ENCODE measurements at regions not wholly inside any gene's neighbourhood (a gene's known extent, or its start where the extent isn't known, plus 50 kb on each side); places are given as distances from the start of the nearest gene placed in this dataset.

GRCh38 chr2:52336951-52337350 is 1305.0 kb upstream of the NRXN1 start:
- Mint-ChIP-seq H3K36me3 (ENCODE audit: low read depth) (no peaks in the 10 kb centered on the region), H3K4me1 (peaks cover 41% of the 10 kb centered on the region), H3K27me3 (ENCODE audit: low read depth, poor library complexity) (peaks cover 3% of the 10 kb centered on the region), H3K27ac (no peak overlapping the region), H3K9me3 (no peaks in the 10 kb centered on the region), H3K4me3 (no peak overlapping the region)
- no peak for DNase-seq
- no peak for TF ChIP-seq CTCF (IDR thresholded peaks at IDR 0.05)

GRCh38 chr2:52335727-52336126 is 1303.8 kb upstream of the NRXN1 start:
- Mint-ChIP-seq H3K9me3 (no peaks in the 10 kb centered on the region), H3K4me1 (peaks cover 36% of the 10 kb centered on the region), H3K36me3 (ENCODE audit: low read depth) (no peaks in the 10 kb centered on the region), H3K27me3 (ENCODE audit: low read depth, poor library complexity) (peaks cover 3% of the 10 kb centered on the region), H3K4me3 (no peak overlapping the region), H3K27ac (no peak overlapping the region)
- no peak for DNase-seq
- TF ChIP-seq CTCF (IDR thresholded peaks at IDR 0.05): no peak

GRCh38 chr2:52334185-52334584 is 1302.3 kb upstream of the NRXN1 start:
- peaks cover under 1% of the 10 kb centered on the region for H3K36me3 Mint-ChIP-seq (ENCODE audit: low read depth)
- H3K27ac Mint-ChIP-seq: no peak overlapping the region
- H3K9me3 Mint-ChIP-seq: peaks cover 11% of the 10 kb centered on the region
- no peak for TF ChIP-seq CTCF (IDR thresholded peaks at IDR 0.05)
- no peak overlapping the region for H3K4me3 Mint-ChIP-seq
- peaks cover 3% of the 10 kb centered on the region for H3K27me3 Mint-ChIP-seq (ENCODE audit: low read depth, poor library complexity)
- no peak for DNase-seq
- peaks cover 24% of the 10 kb centered on the region for H3K4me1 Mint-ChIP-seq

GRCh38 chr2:52327641-52328040 is 1295.7 kb upstream of the NRXN1 start:
- peaks cover 6% of the 10 kb centered on the region for H3K36me3 Mint-ChIP-seq (ENCODE audit: low read depth)
- no peak for DNase-seq
- H3K4me1 Mint-ChIP-seq: no peaks in the 10 kb centered on the region
- H3K4me3 Mint-ChIP-seq: no peak overlapping the region
- peaks cover 3% of the 10 kb centered on the region for H3K27me3 Mint-ChIP-seq (ENCODE audit: low read depth, poor library complexity)
- H3K27ac Mint-ChIP-seq: no peak overlapping the region
- H3K9me3 Mint-ChIP-seq: peaks cover 40% of the 10 kb centered on the region
- no peak for TF ChIP-seq CTCF (IDR thresholded peaks at IDR 0.05)

- no peak for DNase-seq
- Mint-ChIP-seq H3K27ac (no peak overlapping the region), H3K4me1 (peaks cover 7% of the 10 kb centered on the region), H3K9me3 (no peaks in the 10 kb centered on the region), H3K27me3 (ENCODE audit: low read depth, poor library complexity) (no peaks in the 10 kb centered on the region), H3K36me3 (ENCODE audit: low read depth) (no peaks in the 10 kb centered on the region), H3K4me3 (no peak overlapping the region)
- TF ChIP-seq CTCF (IDR thresholded peaks at IDR 0.05): no peak
Observed at GRCh38 chr2:52314231-52314630, 1282.3 kb upstream of the NRXN1 start.

GRCh38 chr2:52312486-52312885 is 1280.6 kb upstream of the NRXN1 start:
- DNase-seq: no peak
- Mint-ChIP-seq H3K4me1 (peaks cover 7% of the 10 kb centered on the region), H3K36me3 (ENCODE audit: low read depth) (no peaks in the 10 kb centered on the region), H3K27me3 (ENCODE audit: low read depth, poor library complexity) (no peaks in the 10 kb centered on the region), H3K4me3 (no peak overlapping the region), H3K9me3 (no peaks in the 10 kb centered on the region), H3K27ac (no peak overlapping the region)
- no peak for TF ChIP-seq CTCF (IDR thresholded peaks at IDR 0.05)
